ENCODE measurements at regions not wholly inside any gene's neighbourhood (a gene's known extent, or its start where the extent isn't known, plus 50 kb on each side); places are given as distances from the start of the nearest gene placed in this dataset.
A peak's percentile ranks its signal among the peaks of the same experiment; 100 is the strongest.

- intact Hi-C loops (cut with DNase I), result loop anchor here in 1 of 2 donors (10.0 kb wide), 1 partner anchor 150 kb away; the partner anchor contains the start of gene NGF
- DNase-seq (ENCODE audit: low spot score), result peak; percentile 77
Observed at GRCh38 chr1:115184951-115185331, 95.6 kb upstream of the TSPAN2 start.

- intact Hi-C loops (cut with DNase I), result loop anchor here in 1 of 2 donors (10.0 kb wide), 1 partner anchor 150 kb away; the partner anchor contains the start of gene NGF
- DNase-seq (ENCODE audit: low spot score), result no peak
Observed at GRCh38 chr1:115184260-115184950, 95.1 kb upstream of the TSPAN2 start.

- DNase-seq (ENCODE audit: low spot score), result no peak
- intact Hi-C loops (cut with DNase I), result loop anchor here in 1 of 2 donors (10.0 kb wide), 1 partner anchor 151 kb away; the partner anchor contains the start of gene NGF
Observed at GRCh38 chr1:115183721-115184259, 94.5 kb upstream of the TSPAN2 start.

- no peak for DNase-seq (ENCODE audit: low spot score)
- intact Hi-C loops (cut with DNase I), result loop anchor here in 1 of 2 donors (10.0 kb wide), 1 partner anchor 152 kb away; the partner anchor contains the start of gene NGF
Observed at GRCh38 chr1:115183158-115183557, 93.9 kb upstream of the TSPAN2 start.

GRCh38 chr1:115182012-115182715 lies 92.9 kb upstream of the TSPAN2 start:
- intact Hi-C loops (cut with DNase I), result loop anchor here in 1 of 2 donors (10.0 kb wide), 1 partner anchor 153 kb away; the partner anchor contains the start of gene NGF
- DNase-seq (ENCODE audit: low spot score), result no peak

GRCh38 chr1:115181231-115181630 lies 91.9 kb upstream of the TSPAN2 start:
- no peak for DNase-seq (ENCODE audit: low spot score)
- intact Hi-C loops (cut with DNase I), result loop anchor here in 1 of 2 donors (10.0 kb wide), 1 partner anchor 154 kb away; the partner anchor contains the start of gene NGF

- intact Hi-C loops (cut with DNase I), result loop anchor here in 1 of 2 donors (10.0 kb wide), 1 partner anchor 155 kb away; the partner anchor contains the start of gene NGF
- no peak for DNase-seq (ENCODE audit: low spot score)
Observed at GRCh38 chr1:115179397-115180079, 90.2 kb upstream of the TSPAN2 start.

- intact Hi-C loops (cut with DNase I), result no loop called here
- no peak for DNase-seq (ENCODE audit: low spot score)
Observed at GRCh38 chr1:115176189-115176588, 86.9 kb upstream of the TSPAN2 start.

GRCh38 chr1:115175596-115175995 lies 86.3 kb upstream of the TSPAN2 start:
- intact Hi-C loops (cut with DNase I), result no loop called here
- no peak for DNase-seq (ENCODE audit: low spot score)

- no peak for DNase-seq (ENCODE audit: low spot score)
- intact Hi-C loops (cut with DNase I), result no loop called here
Observed at GRCh38 chr1:115173151-115173550, 83.8 kb upstream of the TSPAN2 start.

- intact Hi-C loops (cut with DNase I), result no loop called here
- no peak for DNase-seq (ENCODE audit: low spot score)
Observed at GRCh38 chr1:115172270-115172669, 83.0 kb upstream of the TSPAN2 start.

GRCh38 chr1:115170961-115171392 lies 81.7 kb upstream of the TSPAN2 start:
- no peak for DNase-seq (ENCODE audit: low spot score)
- intact Hi-C loops (cut with DNase I), result no loop called here

- intact Hi-C loops (cut with DNase I), result no loop called here
Observed at GRCh38 chr1:115170377-115170776, 81.1 kb upstream of the TSPAN2 start.

GRCh38 chr1:115168026-115168425 lies 78.7 kb upstream of the TSPAN2 start:
- DNase-seq (ENCODE audit: low spot score), result no peak
- intact Hi-C loops (cut with DNase I), result no loop called here

More at GRCh38 chr1:115170377-115170776, 81.1 kb upstream of the TSPAN2 start:
- no peak for DNase-seq (ENCODE audit: low spot score)

- no peak for DNase-seq (ENCODE audit: low spot score)
- intact Hi-C loops (cut with DNase I), result no loop called here
Observed at GRCh38 chr1:115166531-115167091, 77.3 kb upstream of the TSPAN2 start.

- DNase-seq (ENCODE audit: low spot score), result no peak
- intact Hi-C loops (cut with DNase I), result no loop called here
Observed at GRCh38 chr1:115165776-115166175, 76.5 kb upstream of the TSPAN2 start.

GRCh38 chr1:115164940-115165705 lies 75.8 kb upstream of the TSPAN2 start:
- intact Hi-C loops (cut with DNase I), result no loop called here

GRCh38 chr1:115164484-115164883 lies 75.2 kb upstream of the TSPAN2 start:
- intact Hi-C loops (cut with DNase I), result no loop called here
- no peak for DNase-seq (ENCODE audit: low spot score)

More at GRCh38 chr1:115164940-115165705, 75.8 kb upstream of the TSPAN2 start:
- DNase-seq (ENCODE audit: low spot score), result no peak

All from posterior vena cava (tissue), 2 donors.